ENCODE measurements at regions not wholly inside any gene's neighbourhood (a gene's known extent, or its start where the extent isn't known, plus 50 kb on each side); places are given as distances from the start of the nearest gene placed in this dataset.

DNA sequence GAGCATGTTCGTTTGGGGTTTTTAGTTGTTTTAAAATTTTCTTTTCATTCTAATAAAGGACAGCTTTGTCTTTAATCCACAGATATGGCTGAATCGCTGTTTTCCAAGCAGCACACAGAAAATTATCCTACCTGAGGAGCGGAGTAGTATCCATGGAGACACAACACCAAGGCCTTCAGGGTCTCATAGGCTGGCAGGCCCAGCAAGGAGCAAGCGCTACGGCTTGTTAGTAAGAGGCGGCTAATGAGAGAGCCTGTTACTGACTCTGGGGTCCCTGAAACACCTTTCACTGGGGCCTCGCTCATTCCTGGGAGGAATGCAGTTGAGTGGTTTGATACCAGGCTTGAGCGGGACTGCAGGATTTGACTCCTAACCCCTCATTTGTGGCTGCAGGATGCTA is 303.8 kb upstream of the CDH4 start:
- no peak overlapping the region for H4K8ac ChIP-seq (ENCODE audit: extremely low read depth, insufficient read depth, low read length)
- no peak overlapping the region for H2AFZ ChIP-seq (ENCODE audit: low read length)
- H2BK12ac ChIP-seq (ENCODE audit: low read depth, low read length): no peak overlapping the region
- no peak overlapping the region for H3K4ac ChIP-seq (replicated peaks; ENCODE audit: insufficient read length, low read depth, low read length)
- no peaks in the 10 kb centered on the region for H3K79me1 ChIP-seq (ENCODE audit: low read depth, low read length)
- no peak for TF ChIP-seq CHD7 (IDR thresholded peaks at IDR 0.05; ENCODE audit: insufficient replicate concordance, low read length)
- H3K23ac ChIP-seq (ENCODE audit: insufficient read length): no peak overlapping the region
- H2BK15ac ChIP-seq (ENCODE audit: low read length): no peak overlapping the region
- ChIA-PET POLR2A (ENCODE audit: partially characterized antibody) (no interaction called here), CTCF (ENCODE audit: partially characterized antibody) (no interaction called here)
- no peak overlapping the region for H3K4me3 ChIP-seq (ENCODE audit: extremely low read depth in 1 of 4, insufficient read depth in 2 of 4, low read depth in 3 of 4, low read length in 4 of 4)
- peaks cover 2% of the 10 kb centered on the region; the same call in 1 of the 2 replicates for H3K23me2 ChIP-seq (ENCODE audit: low read depth, low read length)
- H2AK5ac ChIP-seq (ENCODE audit: low read depth, low read length): no peak overlapping the region
- H4K5ac ChIP-seq (ENCODE audit: insufficient read length, low read depth, low read length): no peak overlapping the region
- H3K56ac ChIP-seq (replicated peaks; ENCODE audit: insufficient read length, low read depth, low read length): no peak overlapping the region
- no peak overlapping the region for H2BK120ac ChIP-seq (replicated peaks; ENCODE audit: low read depth, low read length)
- no peak for FAIRE-seq
- H3K4me1 ChIP-seq (replicated peaks in 1 of 4; ENCODE audit: control insufficient read depth in 3 of 4, insufficient read depth in 4 of 4, low read length in 3 of 4): no peaks in the 10 kb centered on the region
- no peaks in the 10 kb centered on the region for H4K20me1 ChIP-seq (replicated peaks in 1 of 2; ENCODE audit: control insufficient read depth in 1 of 2, insufficient read depth in 2 of 2, low read length in 2 of 2)
- no peaks in the 10 kb centered on the region for H3K79me2 ChIP-seq (ENCODE audit: control insufficient read depth in 1 of 2, insufficient read depth in 2 of 2, low read length in 2 of 2)
- no peak overlapping the region for H3K9ac ChIP-seq (replicated peaks in 1 of 4; ENCODE audit: extremely low read depth in 1 of 4, low read depth in 3 of 4, low read length in 3 of 4)
- H2BK5ac ChIP-seq (ENCODE audit: low read depth, low read length): no peak overlapping the region
- no peak overlapping the region for H3K14ac ChIP-seq (ENCODE audit: insufficient read length)
- no peak overlapping the region for H2BK20ac ChIP-seq (ENCODE audit: low read length)
- no peak overlapping the region for H4K91ac ChIP-seq (replicated peaks; ENCODE audit: insufficient read length, low read length)
- H3K27ac ChIP-seq (ENCODE audit: low read depth, low read length): no peak overlapping the region
- no peaks in the 10 kb centered on the region for H3K9me3 ChIP-seq (ENCODE audit: insufficient read depth in 2 of 2, low read depth in 1 of 2, low read length in 1 of 2)
- no peaks in the 10 kb centered on the region; a peak in 1 of 8 replicates for H3K36me3 ChIP-seq (ENCODE audit: control insufficient read depth in 2 of 4, insufficient read depth in 4 of 4, low read length in 3 of 4)
- H3K27me3 ChIP-seq (replicated peaks in 1 of 4; ENCODE audit: control insufficient read depth in 3 of 4, extremely low read depth in 1 of 4, insufficient read depth in 3 of 4, low read length in 3 of 4): peaks cover 1 to 18% (median 5%) of the 10 kb centered on the region in 4 experiments; a peak in 6 of 7 replicates
- no peak overlapping the region for H3K4me2 ChIP-seq (ENCODE audit: insufficient read depth in 1 of 2, low read depth in 2 of 2, low read length in 2 of 2)
- DNase-seq (ENCODE audit: low read depth in 1 of 2, low spot score in 2 of 2): no peak
- WGBS, 2 experiments (ENCODE audit: extremely low coverage in 1 of 2, insufficient coverage in 1 of 2, insufficient read length in 1 of 2, insufficient replicate concordance in 2 of 2, low coverage in 1 of 2, low lambda C conversion rate in 2 of 2, missing lambda C conversion rate in 1 of 2): 88% methylated on average over 8 of the region's 8 CpGs; no CpG with 5 or more reads in 1 of the 2 experiments
- H3K18ac ChIP-seq (ENCODE audit: extremely low read depth, low read length): no peak overlapping the region

All from H1 (cell line).